IPS-18a (cell line): ENCODE measurements at regions not wholly inside any gene's neighbourhood (a gene's known extent, or its start where the extent isn't known, plus 50 kb on each side); places are given as distances from the start of the nearest gene placed in this dataset.

Experiments
- H3K27ac ChIP-seq: one replicate; pipeline ENCODE4 v1.5.1; 2013; ENCODE audit warnings: low read length
- H3K27me3 ChIP-seq: one replicate; pipeline ENCODE4 v1.6.1; 2013; ENCODE audit warnings: mild to moderate bottlenecking, low read length; ENCODE audit not compliant: control insufficient read depth, insufficient read depth
- H3K36me3 ChIP-seq: one replicate; pipeline ENCODE4 v1.6.1; 2013; ENCODE audit warnings: low read depth, low read length; ENCODE audit not compliant: control insufficient read depth
- H3K4me1 ChIP-seq: one replicate; pipeline ENCODE4 v1.6.1; 2013; ENCODE audit warnings: low read depth, low read length; ENCODE audit not compliant: control insufficient read depth
- H3K4me3 ChIP-seq: one replicate; pipeline ENCODE4 v1.5.1; 2013; ENCODE audit warnings: low read length
- H3K9ac ChIP-seq: one replicate; pipeline ENCODE4 v1.6.1; 2013; ENCODE audit warnings: mild to moderate bottlenecking, low read length, moderate library complexity
- H3K9me3 ChIP-seq: one replicate; pipeline ENCODE4 v1.6.1; 2013; ENCODE audit warnings: low read depth, low read length; ENCODE audit not compliant: control insufficient read depth

GRCh38 chr2:160664603-160665140 lies 171.1 kb upstream of the RBMS1 start:
- Histone ChIP-seq H3K9me3 (no peaks in the 10 kb centered on the region), H3K4me3 (no peak overlapping the region), H3K9ac (no peak overlapping the region), H3K27me3 (no peaks in the 10 kb centered on the region), H3K36me3 (no peaks in the 10 kb centered on the region), H3K4me1 (no peaks in the 10 kb centered on the region), H3K27ac (no peak overlapping the region)

DNA sequence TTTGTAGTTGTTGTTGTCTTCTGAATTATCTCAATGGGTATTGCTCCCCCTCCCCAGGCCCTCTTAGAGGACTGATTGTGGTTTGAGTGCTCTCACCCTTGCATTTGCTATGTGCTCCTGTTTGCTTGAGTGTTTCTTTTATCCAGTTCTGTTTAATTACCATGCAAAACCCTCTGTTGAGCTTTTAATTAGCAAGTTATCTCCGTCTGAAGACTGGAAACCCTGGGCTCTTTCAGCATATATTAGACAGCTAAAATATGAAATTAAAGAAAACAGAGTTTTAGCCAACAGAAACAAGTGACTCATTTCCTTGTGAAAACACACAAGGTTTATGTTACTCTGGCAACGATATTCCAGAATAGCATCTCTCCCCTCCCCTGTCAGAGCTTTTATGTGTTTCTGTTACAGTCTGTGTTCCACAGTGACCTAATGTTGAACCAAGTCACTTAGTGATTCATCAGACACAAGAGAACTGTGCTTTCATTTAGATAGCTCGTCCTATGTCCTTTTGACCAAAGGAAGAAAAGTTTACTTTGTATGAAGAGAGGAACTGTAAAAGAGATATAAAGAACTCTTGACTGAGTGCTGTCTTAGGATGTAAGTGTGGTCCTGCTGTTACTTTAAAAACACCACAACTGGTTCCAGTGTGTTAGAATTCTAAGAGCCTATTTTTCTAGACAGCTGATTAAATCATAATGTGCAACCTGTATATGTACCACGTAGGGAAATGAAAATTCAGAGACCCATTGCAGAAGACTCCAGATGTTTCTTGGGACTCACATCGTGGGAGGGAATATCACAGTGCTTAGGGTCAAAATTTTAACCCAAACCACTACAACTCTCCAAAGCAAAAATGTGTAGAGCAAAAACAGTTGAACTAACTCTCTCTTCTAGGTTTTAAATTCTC lies 172.8 kb upstream of the RBMS1 start:
- H3K9ac ChIP-seq: no peak overlapping the region
- no peaks in the 10 kb centered on the region for H3K36me3 ChIP-seq
- no peak overlapping the region for H3K27ac ChIP-seq
- no peak overlapping the region for H3K4me3 ChIP-seq
- H3K27me3 ChIP-seq: no peaks in the 10 kb centered on the region
- H3K4me1 ChIP-seq: no peaks in the 10 kb centered on the region
- no peaks in the 10 kb centered on the region for H3K9me3 ChIP-seq

- H3K9ac ChIP-seq: no peak overlapping the region
- H3K27ac ChIP-seq: no peak overlapping the region
- H3K36me3 ChIP-seq: no peaks in the 10 kb centered on the region
- H3K4me1 ChIP-seq: no peaks in the 10 kb centered on the region
- H3K27me3 ChIP-seq: no peaks in the 10 kb centered on the region
- no peaks in the 10 kb centered on the region for H3K9me3 ChIP-seq
- H3K4me3 ChIP-seq: no peak overlapping the region
Measured at GRCh38 chr2:160667811-160668210, 174.2 kb upstream of the RBMS1 start.

GRCh38 chr2:160670618-160671017 lies 177.0 kb upstream of the RBMS1 start:
- H3K9me3 ChIP-seq: no peaks in the 10 kb centered on the region
- no peak overlapping the region for H3K9ac ChIP-seq
- H3K36me3 ChIP-seq: no peaks in the 10 kb centered on the region
- no peaks in the 10 kb centered on the region for H3K27me3 ChIP-seq
- no peak overlapping the region for H3K27ac ChIP-seq
- no peaks in the 10 kb centered on the region for H3K4me1 ChIP-seq
- no peak overlapping the region for H3K4me3 ChIP-seq

- no peaks in the 10 kb centered on the region for H3K36me3 ChIP-seq
- no peak overlapping the region for H3K27ac ChIP-seq
- no peak overlapping the region for H3K4me3 ChIP-seq
- no peaks in the 10 kb centered on the region for H3K27me3 ChIP-seq
- H3K9ac ChIP-seq: no peak overlapping the region
- no peaks in the 10 kb centered on the region for H3K9me3 ChIP-seq
- no peaks in the 10 kb centered on the region for H3K4me1 ChIP-seq
Measured at GRCh38 chr2:160672211-160672610, 178.6 kb upstream of the RBMS1 start.

GRCh38 chr2:160674146-160674750 lies 180.6 kb upstream of the RBMS1 start:
- no peaks in the 10 kb centered on the region for H3K27me3 ChIP-seq
- H3K9me3 ChIP-seq: no peaks in the 10 kb centered on the region
- H3K36me3 ChIP-seq: no peaks in the 10 kb centered on the region
- H3K9ac ChIP-seq: no peak overlapping the region
- H3K4me1 ChIP-seq: no peaks in the 10 kb centered on the region
- H3K27ac ChIP-seq: no peak overlapping the region
- H3K4me3 ChIP-seq: no peak overlapping the region

GRCh38 chr2:160679686-160680085 lies 186.1 kb upstream of the RBMS1 start:
- H3K36me3 ChIP-seq: no peaks in the 10 kb centered on the region
- H3K4me1 ChIP-seq: no peaks in the 10 kb centered on the region
- H3K27me3 ChIP-seq: no peaks in the 10 kb centered on the region
- H3K27ac ChIP-seq: no peak overlapping the region
- no peak overlapping the region for H3K9ac ChIP-seq
- H3K4me3 ChIP-seq: no peak overlapping the region
- H3K9me3 ChIP-seq: no peaks in the 10 kb centered on the region

- Histone ChIP-seq H3K27ac (no peak overlapping the region), H3K9ac (no peak overlapping the region), H3K4me1 (no peaks in the 10 kb centered on the region), H3K27me3 (no peaks in the 10 kb centered on the region), H3K4me3 (no peak overlapping the region), H3K9me3 (no peaks in the 10 kb centered on the region), H3K36me3 (no peaks in the 10 kb centered on the region)
Measured at GRCh38 chr2:160680294-160680693, 186.7 kb upstream of the RBMS1 start.

DNA sequence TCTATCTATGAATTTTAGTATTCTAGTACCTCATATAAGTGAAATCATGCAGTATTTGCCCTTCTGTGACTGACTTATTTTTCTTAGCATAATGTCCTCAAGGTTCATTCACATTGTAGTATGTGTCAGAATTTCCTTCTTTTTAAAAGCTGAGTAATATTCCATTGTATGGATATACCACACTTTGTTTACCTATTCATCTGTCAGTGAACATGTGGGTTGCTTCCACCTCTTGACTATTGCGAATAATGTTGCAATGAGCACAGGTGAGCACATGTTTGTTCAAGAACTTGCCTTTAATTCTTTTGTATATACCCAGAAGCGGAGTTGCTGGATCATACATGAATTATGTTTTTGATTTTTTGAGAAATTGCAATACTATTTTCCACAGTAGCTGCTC lies 187.4 kb upstream of the RBMS1 start:
- no peak overlapping the region for H3K27ac ChIP-seq
- H3K9ac ChIP-seq: no peak overlapping the region
- H3K36me3 ChIP-seq: no peaks in the 10 kb centered on the region
- no peaks in the 10 kb centered on the region for H3K4me1 ChIP-seq
- no peaks in the 10 kb centered on the region for H3K9me3 ChIP-seq
- H3K4me3 ChIP-seq: no peak overlapping the region
- no peaks in the 10 kb centered on the region for H3K27me3 ChIP-seq

GRCh38 chr2:160683206-160683605 lies 189.6 kb upstream of the RBMS1 start:
- Histone ChIP-seq H3K36me3 (no peaks in the 10 kb centered on the region), H3K4me1 (no peaks in the 10 kb centered on the region), H3K9me3 (no peaks in the 10 kb centered on the region), H3K9ac (no peak overlapping the region), H3K4me3 (no peak overlapping the region), H3K27ac (no peak overlapping the region), H3K27me3 (no peaks in the 10 kb centered on the region)

- H3K36me3 ChIP-seq: no peaks in the 10 kb centered on the region
- no peaks in the 10 kb centered on the region for H3K4me1 ChIP-seq
- H3K9ac ChIP-seq: no peak overlapping the region
- H3K4me3 ChIP-seq: no peak overlapping the region
- no peaks in the 10 kb centered on the region for H3K27me3 ChIP-seq
- H3K9me3 ChIP-seq: no peaks in the 10 kb centered on the region
- no peak overlapping the region for H3K27ac ChIP-seq
Measured at GRCh38 chr2:160687629-160688028, 194.0 kb upstream of the RBMS1 start.

DNA sequence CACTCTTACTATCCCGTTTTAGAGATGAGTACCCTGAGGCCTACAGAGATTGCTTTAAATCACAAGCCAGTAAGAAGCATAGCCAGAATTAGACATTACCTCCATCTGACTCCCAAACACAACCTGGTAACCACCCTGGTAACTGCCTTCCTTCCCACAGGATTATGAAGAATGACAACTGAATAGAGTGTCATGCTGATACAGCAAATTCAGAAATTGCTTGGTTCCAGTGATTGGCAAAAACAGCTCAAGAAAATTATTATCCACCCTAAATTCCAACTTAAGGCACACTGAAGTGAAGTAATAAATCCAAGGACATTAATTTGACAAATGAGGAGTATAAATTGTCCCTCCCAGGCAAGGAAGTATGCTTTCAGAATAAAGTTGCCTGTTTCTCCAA lies 195.8 kb upstream of the RBMS1 start:
- Histone ChIP-seq H3K4me3 (no peak overlapping the region), H3K9me3 (no peaks in the 10 kb centered on the region), H3K36me3 (no peaks in the 10 kb centered on the region), H3K27ac (no peak overlapping the region), H3K27me3 (no peaks in the 10 kb centered on the region), H3K9ac (no peak overlapping the region), H3K4me1 (no peaks in the 10 kb centered on the region)
